Cardiac muscle cell (in vitro differentiated cells and primary cell): ENCODE measurements at regions not wholly inside any gene's neighbourhood (a gene's known extent, or its start where the extent isn't known, plus 50 kb on each side); places are given as distances from the start of the nearest gene placed in this dataset.
A peak's percentile ranks its signal among the peaks of the same experiment; 100 is the strongest.

Experiments
- DNase-seq, 2 donors: peaks; one replicate each; pipeline versions ENCODE4 v3.0.0 to v3.0.0-alpha.2; 2010 to 2017; ENCODE audit warnings: low read depth in 1 of 2, low spot score in 1 of 2
- H3K27ac ChIP-seq: fragments of 200-600 bp; sonication (generic); 2 replicates; pipeline ENCODE4 v1.5.1; 2016
- H3K27me3 ChIP-seq: fragments of 200-600 bp; sonication (generic); 2 replicates; pipeline ENCODE4 v1.6.0; 2016; ENCODE audit warnings: control low read depth
- H3K36me3 ChIP-seq: fragments of 200-600 bp; sonication (generic); 2 replicates; pipeline ENCODE4 v1.5.1; 2016; ENCODE audit warnings: control low read depth
- H3K4me1 ChIP-seq: fragments of 200-600 bp; sonication (generic); 2 replicates; pipeline ENCODE4 v1.8.1; 2017; ENCODE audit warnings: low read depth, mild to moderate bottlenecking, mixed run types
- H3K4me3 ChIP-seq: fragments of 200-600 bp; sonication (generic); 2 replicates; pipeline ENCODE4 v1.5.1; 2016; ENCODE audit warnings: mild to moderate bottlenecking
- H3K9me3 ChIP-seq: fragments of 200-600 bp; sonication (generic); 2 replicates; pipeline ENCODE4 v1.5.1; 2017; ENCODE audit warnings: low read depth, mild to moderate bottlenecking, control low read depth
- CTCF ChIP-seq: IDR thresholded peaks from 2 replicates; pipeline ENCODE4 v1.5.1; 2012; ENCODE audit warnings: low read depth, mild to moderate bottlenecking, low read length

GRCh38 chr3:43914269-43914668 lies 223.5 kb downstream of the ABHD5 start:
- DNase-seq: no peak
- H3K27ac ChIP-seq: no peak overlapping the region
- no peaks in the 10 kb centered on the region for H3K27me3 ChIP-seq
- no peaks in the 10 kb centered on the region for H3K9me3 ChIP-seq
- no peaks in the 10 kb centered on the region for H3K4me1 ChIP-seq
- no peak for TF ChIP-seq CTCF
- H3K36me3 ChIP-seq: no peaks in the 10 kb centered on the region
- H3K4me3 ChIP-seq: no peak overlapping the region

- no peak overlapping the region for H3K4me3 ChIP-seq
- H3K27ac ChIP-seq: no peak overlapping the region
- no peaks in the 10 kb centered on the region for H3K9me3 ChIP-seq
- DNase-seq: no peak
- H3K4me1 ChIP-seq: no peaks in the 10 kb centered on the region
- H3K27me3 ChIP-seq: no peaks in the 10 kb centered on the region
- H3K36me3 ChIP-seq: no peaks in the 10 kb centered on the region
- TF ChIP-seq CTCF: no peak
Measured at GRCh38 chr3:43915546-43915945, 224.8 kb downstream of the ABHD5 start.

DNA sequence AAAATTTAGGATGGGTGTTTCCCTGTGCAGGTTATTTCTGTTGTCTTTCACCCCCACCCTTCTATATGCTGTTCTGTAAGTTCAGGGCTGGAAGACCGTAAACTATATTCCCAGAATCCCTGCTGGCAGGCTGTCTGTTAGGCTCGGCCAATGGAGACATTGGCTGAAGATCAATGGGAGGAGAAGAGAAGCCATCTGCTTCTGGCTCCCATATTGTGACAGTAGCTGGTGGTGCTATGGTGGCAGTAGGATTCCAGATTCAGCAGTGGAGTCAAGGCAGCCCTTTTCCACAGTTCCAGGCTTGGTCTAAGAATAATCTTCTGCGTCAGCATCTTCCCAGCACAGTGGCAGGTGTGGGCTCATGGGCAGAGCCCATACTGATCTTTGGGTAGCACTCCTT lies 226.6 kb downstream of the ABHD5 start:
- H3K27me3 ChIP-seq: no peaks in the 10 kb centered on the region
- DNase-seq: no peak
- H3K27ac ChIP-seq: no peak overlapping the region
- H3K4me3 ChIP-seq: no peak overlapping the region
- no peaks in the 10 kb centered on the region for H3K9me3 ChIP-seq
- TF ChIP-seq CTCF: no peak
- H3K4me1 ChIP-seq: no peaks in the 10 kb centered on the region
- H3K36me3 ChIP-seq: no peaks in the 10 kb centered on the region

DNA sequence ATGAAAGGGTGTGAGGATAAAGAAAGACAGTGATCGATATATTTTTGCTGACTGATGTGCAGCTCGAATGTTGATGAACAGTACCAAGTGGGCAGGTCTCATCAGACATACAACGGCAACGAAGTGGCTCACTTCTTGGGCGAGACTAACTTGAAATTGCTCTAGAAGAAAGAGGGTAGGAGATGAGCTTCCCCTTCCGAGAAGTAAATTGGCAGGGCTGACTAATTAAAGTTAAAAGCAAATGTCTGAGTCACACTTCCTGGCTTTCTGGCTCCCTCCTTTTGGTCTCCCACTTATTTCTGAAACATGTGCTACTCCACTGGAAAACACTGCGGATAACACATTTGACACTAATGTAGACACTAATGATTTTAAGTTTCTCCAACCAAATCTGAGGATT lies 228.3 kb downstream of the ABHD5 start:
- Histone ChIP-seq H3K27ac (no peak overlapping the region), H3K27me3 (no peaks in the 10 kb centered on the region), H3K36me3 (no peaks in the 10 kb centered on the region), H3K4me3 (no peak overlapping the region), H3K9me3 (no peaks in the 10 kb centered on the region), H3K4me1 (no peaks in the 10 kb centered on the region)
- peak in 1 of 2 donors; percentile 14 for DNase-seq
- no peak for TF ChIP-seq CTCF

- TF ChIP-seq CTCF: no peak
- Histone ChIP-seq H3K27me3 (no peaks in the 10 kb centered on the region), H3K4me1 (no peaks in the 10 kb centered on the region), H3K4me3 (no peak overlapping the region), H3K9me3 (no peaks in the 10 kb centered on the region), H3K27ac (no peak overlapping the region), H3K36me3 (no peaks in the 10 kb centered on the region)
- no peak for DNase-seq
Measured at GRCh38 chr3:43921056-43921648, 230.4 kb downstream of the ABHD5 start.

DNA sequence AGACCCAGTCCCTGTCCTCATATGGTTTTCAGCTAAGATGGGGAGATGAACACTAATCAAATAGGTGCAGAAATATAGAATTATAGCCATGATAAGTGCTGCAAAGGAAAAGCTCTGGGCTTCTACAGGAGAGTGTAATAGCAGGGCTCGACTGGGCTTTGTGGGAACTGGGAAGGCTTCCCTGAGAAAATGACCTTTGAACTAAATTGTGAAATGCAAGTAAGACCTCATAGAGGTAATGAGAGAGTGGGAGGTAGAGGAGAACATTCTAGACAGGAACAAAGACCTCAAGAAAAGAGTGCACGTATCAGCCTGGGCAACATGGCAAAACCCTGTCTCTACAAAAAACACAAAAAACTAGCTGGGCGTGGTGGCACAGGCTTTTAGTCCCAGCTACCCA lies 231.6 kb downstream of the ABHD5 start:
- no peak for DNase-seq
- Histone ChIP-seq H3K4me1 (no peaks in the 10 kb centered on the region), H3K36me3 (no peaks in the 10 kb centered on the region), H3K27ac (no peak overlapping the region), H3K4me3 (no peak overlapping the region), H3K9me3 (no peaks in the 10 kb centered on the region), H3K27me3 (no peaks in the 10 kb centered on the region)
- no peak for TF ChIP-seq CTCF
